Bronchial epithelial cell (primary cell): ENCODE measurements at regions not wholly inside any gene's neighbourhood (a gene's known extent, or its start where the extent isn't known, plus 50 kb on each side); places are given as distances from the start of the nearest gene placed in this dataset.

Experiments used
- DNase-seq: peaks from one replicate; pipeline ENCODE4 v3.0.0-alpha.2; 2010; ENCODE audit warnings: low read depth
- FAIRE-seq: peaks from 2 replicates; lab custom pipeline; 2011; peaks lifted over from hg19 to GRCh38; lab: Jason Lieb, UNC
- H3K27me3 ChIP-seq: 2 replicates; pipeline ENCODE4 v1.5.1; 2011; ENCODE audit warnings: low read length; ENCODE audit not compliant: control insufficient read depth, insufficient read depth
- H3K36me3 ChIP-seq: 2 replicates; pipeline ENCODE4 v1.5.1; 2011; ENCODE audit warnings: low read length; ENCODE audit not compliant: control insufficient read depth, insufficient read depth
- H3K4me3 ChIP-seq: 2 replicates; pipeline ENCODE4 v1.5.1; 2011; ENCODE audit warnings: mild to moderate bottlenecking, low read depth, low read length, control low read depth
- CTCF ChIP-seq: IDR thresholded peaks from 2 replicates; pipeline ENCODE4 v1.5.1; 2011; ENCODE audit warnings: mild to moderate bottlenecking, moderate library complexity, low read length, control low read depth, inconsistent platforms; ENCODE audit not compliant: insufficient read depth, severe bottlenecking

GRCh38 chr7:128170461-128170860, 70.6 kb upstream of the LEP start:
- DNase-seq (no peak), FAIRE-seq (peak; percentile 13)
- no peaks in the 10 kb centered on the region for H3K36me3 ChIP-seq
- no peak overlapping the region for H3K4me3 ChIP-seq
- no peak for TF ChIP-seq CTCF
- H3K27me3 ChIP-seq, result peaks cover 22% of the 10 kb centered on the region

GRCh38 chr7:128171342-128171918, 69.6 kb upstream of the LEP start:
- no peak for DNase-seq
- Histone ChIP-seq H3K4me3 (no peak overlapping the region), H3K27me3 (peaks cover 22% of the 10 kb centered on the region), H3K36me3 (no peaks in the 10 kb centered on the region)
- FAIRE-seq, result no peak
- no peak for TF ChIP-seq CTCF

- TF ChIP-seq CTCF, result no peak
- H3K4me3 ChIP-seq, result no peak overlapping the region
- FAIRE-seq, result no peak
- peaks cover 19% of the 10 kb centered on the region for H3K27me3 ChIP-seq
- no peaks in the 10 kb centered on the region for H3K36me3 ChIP-seq
- no peak for DNase-seq
Measured at GRCh38 chr7:128172151-128172550, 68.9 kb upstream of the LEP start.

- peaks cover 16% of the 10 kb centered on the region for H3K27me3 ChIP-seq
- no peaks in the 10 kb centered on the region for H3K36me3 ChIP-seq
- no peak for FAIRE-seq
- TF ChIP-seq CTCF, result no peak
- DNase-seq, result no peak
- no peak overlapping the region for H3K4me3 ChIP-seq
Measured at GRCh38 chr7:128172963-128173362, 68.1 kb upstream of the LEP start.

GRCh38 chr7:128174386-128174785, 66.7 kb upstream of the LEP start:
- DNase-seq (no peak), FAIRE-seq (no peak)
- Histone ChIP-seq H3K4me3 (no peak overlapping the region), H3K27me3 (peaks cover 10% of the 10 kb centered on the region), H3K36me3 (no peaks in the 10 kb centered on the region)
- TF ChIP-seq CTCF, result no peak

- peaks cover 11% of the 10 kb centered on the region for H3K27me3 ChIP-seq
- no peaks in the 10 kb centered on the region for H3K36me3 ChIP-seq
- no peak for TF ChIP-seq CTCF
- FAIRE-seq, result no peak
- peak; percentile 41 for DNase-seq
- no peak overlapping the region for H3K4me3 ChIP-seq
Measured at GRCh38 chr7:128176696-128177095, 64.4 kb upstream of the LEP start.
